ENCODE measurements at regions not wholly inside any gene's neighbourhood (a gene's known extent, or its start where the extent isn't known, plus 50 kb on each side); places are given as distances from the start of the nearest gene placed in this dataset.

- ChIA-PET CTCF (ENCODE audit: low intra/inter-chr PET ratio, low total read pairs) (no interaction called here), POLR2A (no interaction called here)
- Histone ChIP-seq H3K27me3 (ENCODE audit: control insufficient read depth in 1 of 2, insufficient read depth in 2 of 2, low read length in 2 of 2) (0 out of 5 replicates have a peak, but pooled peaks cover 0 to 3% of the 10 kb centered on the region in 2 experiments), H3K9me3 (ENCODE audit: low read length) (no peaks in the 10 kb centered on the region), H3K4me2 (ENCODE audit: low read depth, low read length) (no peak overlapping the region), H2AFZ (ENCODE audit: low read length) (no peak overlapping the region), H3K79me2 (ENCODE audit: insufficient read depth, low read length) (no peaks in the 10 kb centered on the region), H3K27ac (ENCODE audit: extremely low read length, insufficient read depth, low read length) (no peak overlapping the region), H3K36me3 (replicated peaks in 1 of 2; ENCODE audit: control insufficient read depth in 1 of 2, insufficient read depth in 2 of 2, low read length in 2 of 2) (no peaks in the 10 kb centered on the region), H3K4me1 (ENCODE audit: insufficient read depth, low read length) (no peaks in the 10 kb centered on the region), H3K9ac (ENCODE audit: insufficient read depth, low read depth, low read length) (no peak overlapping the region), H3K4me3 (replicated peaks in 1 of 3; ENCODE audit: insufficient read depth in 1 of 3, low read depth in 2 of 3, low read length in 3 of 3) (no peak overlapping the region), H4K20me1 (ENCODE audit: insufficient read depth, low read length) (no peaks in the 10 kb centered on the region)
- ATAC-seq (no peak), FAIRE-seq (no peak), DNase-seq (ENCODE audit: low spot score) (no peak)
- WGBS (ENCODE audit: low lambda C conversion rate) = 33% methylated on average over 5 of the region's 5 CpGs
- no TSS peak for BruUV-seq (replicated peaks)
- TF ChIP-seq ZNF775 (CRISPR knock-in tag; IDR thresholded peaks at IDR 0.05; ENCODE audit: borderline replicate concordance) (no peak), AKNA (CRISPR knock-in tag; IDR thresholded peaks at IDR 0.05; ENCODE audit: borderline replicate concordance) (no peak), ZNF607 (CRISPR knock-in tag; IDR thresholded peaks at IDR 0.05; ENCODE audit: borderline replicate concordance) (no peak), ZNF34 (CRISPR knock-in tag; IDR thresholded peaks at IDR 0.05; ENCODE audit: borderline replicate concordance) (no peak)
- in situ Hi-C loops (cut with HindIII; ENCODE audit: extremely low pct_ligation_motif_present, low pct_unique_long_range_greater_than_20kb) (no loop called here), intact Hi-C loops (cut with micrococcal nuclease; ENCODE audit: unreplicated experiment) (no loop called here)
These were observed 189.4 kb downstream of the NXNL2 start for GRCh38 chr9:88724331-88724730.
